Panc1 (cell line): ENCODE measurements at regions not wholly inside any gene's neighbourhood (a gene's known extent, or its start where the extent isn't known, plus 50 kb on each side); places are given as distances from the start of the nearest gene placed in this dataset.
"Not testable (repeated sequence)": the region's sequence is repeated elsewhere in the genome, so short reads cannot be mapped to it uniquely, and the experiment has no call there.

Experiments
- ATAC-seq: fragments of 200-7000 bp; cut with Tn5 transposase; 2 replicates; pipeline ENCODE4 v1.9.1; 2020; ENCODE audit warnings: mild to moderate bottlenecking, moderate library complexity
- BruUV-seq: library from RNA; stranded (reverse); fragments of 400-500 nt; replicated peaks from 2 replicates; lab custom pipeline; 2021; lab: Mats Ljungman, UMichigan
- CTCF ChIA-PET: fragments of 300-600 bp; sonication (Branson Sonifier 250); formaldehyde crosslinking; loops from one replicate; lab custom pipeline; 2022; ENCODE audit warnings: antibody characterized with exemption; lab: Charles Lee
- POLR2A ChIA-PET: fragments of 300-600 bp; sonication (Branson Sonifier 250); formaldehyde crosslinking; loops from one replicate; lab custom pipeline; 2022; ENCODE audit warnings: antibody characterized with exemption; lab: Charles Lee
- DNase-seq: peaks from one replicate; pipeline ENCODE4 v3.0.0-alpha.2; 2010; ENCODE audit warnings: low read depth, low spot score
- H3K27ac ChIP-seq: 2 replicates; pipeline ENCODE4 v1.5.1; 2011; ENCODE audit warnings: mild to moderate bottlenecking, low read length, inconsistent platforms
- H3K27me3 ChIP-seq: fragments of 200-500 bp; sonication (Bioruptor generic); 2 replicates; pipeline ENCODE4 v1.6.0; 2014; ENCODE audit warnings: low read length, inconsistent platforms; ENCODE audit not compliant: control insufficient read depth, insufficient read depth
- H3K36me3 ChIP-seq: fragments of 200-500 bp; sonication (Bioruptor generic); 2 replicates; pipeline ENCODE4 v1.5.1; 2014; ENCODE audit warnings: inconsistent platforms, mild to moderate bottlenecking, low read length, moderate library complexity; ENCODE audit not compliant: control insufficient read depth, insufficient read depth
- H3K4me1 ChIP-seq: 2 replicates; pipeline ENCODE4 v1.5.1; 2011; ENCODE audit warnings: inconsistent platforms, mild to moderate bottlenecking, low read length, moderate library complexity; ENCODE audit not compliant: control insufficient read depth, insufficient read depth
- H3K4me3 ChIP-seq, 2 experiments: 2 replicates each; pipeline ENCODE4 v1.5.1; 2011 to 2012; ENCODE audit warnings: low read depth in 2 of 2, low read length in 2 of 2, mild to moderate bottlenecking in 2 of 2, inconsistent platforms in 1 of 2, moderate library complexity in 1 of 2
- H3K9me3 ChIP-seq: fragments of 200-500 bp; sonication (Bioruptor generic); 2 replicates; pipeline ENCODE4 v1.5.1; 2014; ENCODE audit warnings: low read depth, mild to moderate bottlenecking, inconsistent platforms, low read length, moderate library complexity; ENCODE audit not compliant: control insufficient read depth, insufficient read depth
- CTCF ChIP-seq: fragments of 450-650 bp; IDR thresholded peaks from 2 replicates; pipeline ENCODE4 v1.5.1; 2017; ENCODE audit warnings: mild to moderate bottlenecking
- POLR2AphosphoS5 ChIP-seq: IDR thresholded peaks from 2 replicates; pipeline ENCODE4 v1.6.1; 2012; ENCODE audit warnings: mild to moderate bottlenecking, low read depth, low read length, moderate library complexity
- REST ChIP-seq, 2 experiments: IDR thresholded peaks; 2 replicates each; pipeline ENCODE4 v1.6.1; 2011 to 2012; ENCODE audit warnings: low read depth in 2 of 2, control low read depth in 1 of 2, low read length in 1 of 2, mild to moderate bottlenecking in 1 of 2, moderate library complexity in 1 of 2; ENCODE audit not compliant: insufficient read depth in 1 of 2
- SIN3A ChIP-seq: IDR thresholded peaks from 2 replicates; pipeline ENCODE4 v1.6.1; 2012; ENCODE audit warnings: low read depth, mild to moderate bottlenecking, low read length, moderate library complexity, borderline replicate concordance; ENCODE audit not compliant: insufficient read depth
- TCF7L2 ChIP-seq: IDR thresholded peaks from 2 replicates; pipeline ENCODE4 v1.6.1; 2011; ENCODE audit warnings: mild to moderate bottlenecking, low read depth, low read length, inconsistent platforms
- in situ Hi-C: cut with HindIII; loops from 2 replicates; pipeline ENCODE4 v1.10.0; 2016; ENCODE audit warnings: low sequenced_read_pairs, low pct_unique_long_range_greater_than_20kb
- intact Hi-C: fragments of 100-400 bp; cut with micrococcal nuclease; formaldehyde crosslinking; loops from one replicate; pipeline ENCODE4 v1.10.0; 2022; ENCODE audit not compliant: unreplicated experiment

GRCh38 chr12:78301282-78301681 is 470.6 kb downstream of the NAV3 start:
- intact Hi-C loops, H3K36me3 ChIP-seq, H3K27ac ChIP-seq, in situ Hi-C loops, H3K9me3 ChIP-seq, H3K4me3 ChIP-seq, ATAC-seq, DNase-seq, CTCF ChIA-PET, BruUV-seq, H3K27me3 ChIP-seq, POLR2A ChIA-PET, H3K4me1 ChIP-seq: not testable (repeated sequence)

DNA sequence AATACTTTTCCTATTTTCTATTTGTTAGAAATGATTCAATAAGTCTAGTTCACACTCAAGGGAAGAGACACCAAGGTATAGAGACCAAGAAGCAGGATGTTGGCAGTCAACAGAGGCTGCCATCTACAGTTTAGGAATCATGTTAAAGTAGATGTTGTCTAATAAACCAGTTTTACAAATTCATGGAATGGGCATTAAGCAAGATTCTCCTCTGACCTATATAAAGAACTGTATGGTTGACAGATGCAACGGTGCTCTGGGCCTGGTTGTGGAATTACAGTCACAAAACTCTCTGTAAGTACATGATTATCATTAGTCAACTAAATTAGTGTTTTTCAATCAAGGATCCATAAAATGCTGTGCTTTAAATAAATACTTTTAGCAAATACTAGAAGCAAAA is 475.1 kb downstream of the NAV3 start:
- Histone ChIP-seq H3K9me3 (0 out of 2 replicates have a peak, but pooled peaks cover 3% of the 10 kb centered on the region), H3K27ac (no peak overlapping the region), H3K27me3 (no peaks in the 10 kb centered on the region), H3K4me3 (no peak overlapping the region), H3K4me1 (no peaks in the 10 kb centered on the region), H3K36me3 (no peaks in the 10 kb centered on the region)
- POLR2A ChIA-PET, result no interaction called here
- no peak for TF ChIP-seq REST (IDR thresholded peaks at IDR 0.05; ENCODE audit: insufficient read depth in 1 of 2, low read depth in 2 of 2, low read length in 1 of 2)
- TF ChIP-seq TCF7L2, result no peak
- TF ChIP-seq POLR2AphosphoS5, result no peak
- TF ChIP-seq SIN3A, result no peak
- TF ChIP-seq CTCF, result no peak
- in situ Hi-C loops, result no loop called here
- no TSS peak for BruUV-seq
- CTCF ChIA-PET, result no interaction called here
- intact Hi-C loops, result no loop called here
- no peak for DNase-seq
- no peak for ATAC-seq

DNA sequence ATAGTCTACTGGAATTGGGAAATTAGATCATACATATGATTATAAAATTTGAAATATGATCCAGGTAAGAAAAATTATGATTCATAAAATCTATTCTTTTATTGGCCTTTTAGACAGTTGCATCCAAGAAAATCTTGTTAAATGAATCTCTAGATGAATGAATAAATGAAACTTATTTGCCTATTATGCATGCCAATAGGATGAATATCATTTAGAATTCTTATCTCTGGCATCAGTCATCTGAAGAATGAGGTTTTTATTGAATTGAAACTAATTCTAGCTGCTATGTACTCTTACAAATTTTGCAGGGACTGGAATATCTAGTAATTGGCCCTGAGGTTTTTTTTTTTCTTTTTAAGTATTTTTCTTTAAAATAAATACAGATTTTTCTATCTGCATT is 475.5 kb downstream of the NAV3 start:
- Histone ChIP-seq H3K36me3 (no peaks in the 10 kb centered on the region), H3K9me3 (0 out of 2 replicates have a peak, but pooled peaks cover 3% of the 10 kb centered on the region), H3K4me1 (no peaks in the 10 kb centered on the region), H3K27ac (no peak overlapping the region), H3K27me3 (no peaks in the 10 kb centered on the region), H3K4me3 (no peak overlapping the region)
- no peak for DNase-seq
- no peak for ATAC-seq
- in situ Hi-C loops, result no loop called here
- CTCF ChIA-PET, result no interaction called here
- TF ChIP-seq TCF7L2 (no peak), POLR2AphosphoS5 (no peak), SIN3A (no peak), REST (IDR thresholded peaks at IDR 0.05; ENCODE audit: insufficient read depth in 1 of 2, low read depth in 2 of 2, low read length in 1 of 2) (no peak), CTCF (no peak)
- BruUV-seq, result no TSS peak
- POLR2A ChIA-PET, result no interaction called here
- intact Hi-C loops, result no loop called here
